Stimulated activated effector memory CD8-positive, alpha-beta T cell treated with anti-CD3 and anti-CD28 coated beads, Interleukin-12 subunit alpha, Interleukin-12 subunit beta, amount 100 ng/mL, for 72 hours (primary cell): ENCODE measurements at regions not wholly inside any gene's neighbourhood (a gene's known extent, or its start where the extent isn't known, plus 50 kb on each side); places are given as distances from the start of the nearest gene placed in this dataset.
A peak's percentile ranks its signal among the peaks of the same experiment; 100 is the strongest.

Experiments used
- ATAC-seq: fragments of 150-1000 bp; cut with Tn5 transposase; 2 replicates; pipeline ENCODE4 v1.10.0; 2021
- DNase-seq, 2 donors: peaks; one replicate each; pipeline ENCODE4 v3.0.0; 2021 to 2022; ENCODE audit warnings: low spot score in 2 of 2
- H3K27ac Mint-ChIP-seq: one replicate; pipeline ENCODE4 v1.8.0; 2022; ENCODE audit warnings: mild to moderate bottlenecking, mixed read lengths
- H3K36me3 Mint-ChIP-seq: one replicate; pipeline ENCODE4 v1.8.0; 2022; ENCODE audit warnings: mild to moderate bottlenecking, mixed read lengths
- H3K4me1 Mint-ChIP-seq: one replicate; pipeline ENCODE4 v1.8.0; 2022; ENCODE audit warnings: mixed read lengths
- H3K4me3 Mint-ChIP-seq: one replicate; pipeline ENCODE4 v1.8.0; 2022; ENCODE audit warnings: mild to moderate bottlenecking, mixed read lengths
- H3K9me3 Mint-ChIP-seq: one replicate; pipeline ENCODE4 v1.8.0; 2022; ENCODE audit warnings: mixed read lengths

DNA sequence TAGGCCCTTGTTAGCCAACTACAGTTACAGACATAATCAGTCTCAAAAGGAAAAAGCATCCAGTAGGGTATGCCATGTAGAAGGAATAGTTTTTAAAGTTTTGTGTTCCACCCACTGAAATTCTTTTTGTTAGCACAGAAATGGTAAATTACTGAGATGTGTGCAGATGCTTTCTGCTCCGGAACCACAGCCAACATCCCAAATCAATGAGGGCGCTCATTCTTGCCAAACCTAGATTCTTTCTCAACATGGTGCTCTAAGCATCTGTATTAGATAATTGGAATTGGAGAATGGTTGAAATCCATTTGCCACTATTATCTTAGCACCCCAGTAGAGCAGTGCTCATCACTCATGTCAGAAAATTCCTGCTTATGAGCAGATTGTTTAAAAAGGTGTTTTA, 127.8 kb downstream of the SEC61B start:
- H3K27ac Mint-ChIP-seq = no peak overlapping the region
- H3K4me1 Mint-ChIP-seq = no peaks in the 10 kb centered on the region
- no peaks in the 10 kb centered on the region for H3K9me3 Mint-ChIP-seq
- no peak for ATAC-seq
- DNase-seq = no peak
- H3K4me3 Mint-ChIP-seq = no peak overlapping the region
- H3K36me3 Mint-ChIP-seq = no peaks in the 10 kb centered on the region

DNA sequence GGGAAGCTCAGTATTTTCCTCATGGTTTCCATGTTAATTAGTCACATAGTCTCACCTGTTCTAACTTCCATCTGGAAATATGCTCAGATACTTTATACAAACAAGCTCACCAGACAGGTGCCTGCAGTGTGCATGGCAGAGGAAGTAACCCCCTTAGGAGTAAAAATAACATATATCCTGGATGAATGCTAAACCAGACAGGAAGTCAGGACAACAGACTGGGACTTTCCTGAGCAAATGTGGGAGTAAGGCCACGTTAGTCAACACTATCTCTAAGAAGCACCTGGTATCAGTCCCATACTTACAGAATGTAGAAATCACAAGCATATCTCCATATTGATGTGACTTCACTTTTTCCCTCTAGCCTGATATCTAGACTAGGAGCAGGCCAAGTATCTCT, 128.4 kb downstream of the SEC61B start:
- no peak overlapping the region for H3K27ac Mint-ChIP-seq
- no peaks in the 10 kb centered on the region for H3K9me3 Mint-ChIP-seq
- H3K36me3 Mint-ChIP-seq = no peaks in the 10 kb centered on the region
- DNase-seq (no peak), ATAC-seq (no peak)
- H3K4me3 Mint-ChIP-seq = no peak overlapping the region
- H3K4me1 Mint-ChIP-seq = no peaks in the 10 kb centered on the region

DNA sequence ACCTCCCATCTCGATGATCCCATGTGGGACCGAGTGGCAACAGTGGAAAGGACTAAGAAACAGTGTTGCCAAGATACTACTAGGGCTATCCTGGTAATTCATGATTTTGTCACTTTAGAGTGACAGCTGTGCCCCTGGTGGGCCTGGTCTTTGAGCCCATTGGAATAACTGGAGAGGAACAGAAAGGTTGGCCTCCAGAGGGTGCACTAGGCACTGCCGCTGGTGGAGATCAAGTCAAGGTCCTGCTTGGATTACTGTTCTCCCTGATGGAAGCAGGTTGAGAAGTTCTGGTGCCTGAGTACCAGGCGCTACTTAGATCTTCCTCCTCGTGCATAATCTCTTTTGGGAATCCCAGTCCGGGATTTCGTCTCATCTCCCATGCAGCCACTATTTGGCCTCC, 129.6 kb downstream of the SEC61B start:
- no peak for DNase-seq
- no peak for ATAC-seq
- H3K4me1 Mint-ChIP-seq = no peaks in the 10 kb centered on the region
- no peak overlapping the region for H3K4me3 Mint-ChIP-seq
- no peaks in the 10 kb centered on the region for H3K36me3 Mint-ChIP-seq
- no peak overlapping the region for H3K27ac Mint-ChIP-seq
- H3K9me3 Mint-ChIP-seq = no peaks in the 10 kb centered on the region

DNA sequence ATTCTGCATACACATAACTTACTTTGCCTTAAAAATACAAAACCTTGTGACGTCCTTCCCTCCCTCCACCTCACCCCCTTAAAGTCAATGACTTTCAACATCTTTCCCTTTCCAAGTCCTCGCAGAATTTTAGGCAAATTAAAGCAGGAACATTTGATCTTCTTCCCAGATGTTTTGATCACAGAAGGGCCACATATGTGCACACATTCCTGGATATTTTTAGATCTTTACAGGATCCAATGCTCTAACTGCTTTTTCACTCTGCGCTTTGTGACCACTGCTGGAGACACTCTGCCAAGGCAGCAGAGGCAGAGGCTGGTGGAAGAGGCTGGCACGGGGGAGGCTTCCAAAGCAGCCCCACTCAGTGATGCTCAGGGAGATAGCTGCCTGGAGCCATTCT, 130.7 kb downstream of the SEC61B start:
- Mint-ChIP-seq H3K4me1 (no peaks in the 10 kb centered on the region), H3K4me3 (no peak overlapping the region), H3K9me3 (no peaks in the 10 kb centered on the region), H3K36me3 (no peaks in the 10 kb centered on the region), H3K27ac (no peak overlapping the region)
- DNase-seq (no peak), ATAC-seq (no peak)

DNA sequence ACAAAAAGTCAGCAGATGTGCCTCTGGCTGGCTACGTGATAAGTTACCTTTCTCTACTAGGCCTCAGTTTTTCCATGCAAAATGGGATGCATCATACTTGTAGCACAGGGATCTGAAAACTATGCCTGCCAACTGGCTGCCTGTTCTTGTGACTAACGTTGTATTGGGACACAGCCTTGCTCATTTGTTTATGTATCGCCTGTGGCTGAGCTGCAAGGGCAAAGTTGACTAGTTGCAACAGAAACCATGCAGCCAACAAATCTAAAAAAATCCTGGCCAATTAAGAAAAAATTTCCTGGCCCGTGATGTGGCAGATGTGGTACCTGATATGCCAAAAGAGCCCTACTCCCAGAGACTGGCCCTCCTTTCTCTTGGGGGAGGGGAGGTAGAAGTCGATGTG, 131.3 kb downstream of the SEC61B start:
- no peaks in the 10 kb centered on the region for H3K36me3 Mint-ChIP-seq
- H3K27ac Mint-ChIP-seq = no peak overlapping the region
- DNase-seq (no peak), ATAC-seq (no peak)
- H3K4me3 Mint-ChIP-seq = no peak overlapping the region
- H3K9me3 Mint-ChIP-seq = no peaks in the 10 kb centered on the region
- no peaks in the 10 kb centered on the region for H3K4me1 Mint-ChIP-seq

DNA sequence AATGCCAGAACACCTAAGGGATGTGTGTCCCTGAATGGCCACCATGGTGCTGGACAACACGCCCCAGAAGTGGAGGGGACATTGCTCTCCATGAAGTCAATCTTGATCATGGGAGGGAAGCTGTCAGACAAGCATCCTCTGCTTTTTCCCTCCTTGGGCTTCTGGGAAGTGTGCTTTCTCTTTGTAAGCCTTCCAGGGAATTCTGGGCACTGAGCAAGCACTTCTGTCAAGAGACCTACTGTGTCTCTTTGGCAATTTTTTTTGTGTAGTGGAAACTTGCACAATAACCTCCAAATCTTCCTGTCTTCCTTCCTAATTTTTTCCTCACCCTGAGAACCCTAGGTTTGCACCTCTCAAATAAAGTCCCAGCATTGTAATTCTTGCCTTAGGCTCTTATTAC, 132.0 kb downstream of the SEC61B start:
- ATAC-seq (no peak), DNase-seq (no peak)
- H3K9me3 Mint-ChIP-seq = no peaks in the 10 kb centered on the region
- H3K27ac Mint-ChIP-seq = no peak overlapping the region
- H3K4me3 Mint-ChIP-seq = no peak overlapping the region
- no peaks in the 10 kb centered on the region for H3K36me3 Mint-ChIP-seq
- H3K4me1 Mint-ChIP-seq = no peaks in the 10 kb centered on the region

DNA sequence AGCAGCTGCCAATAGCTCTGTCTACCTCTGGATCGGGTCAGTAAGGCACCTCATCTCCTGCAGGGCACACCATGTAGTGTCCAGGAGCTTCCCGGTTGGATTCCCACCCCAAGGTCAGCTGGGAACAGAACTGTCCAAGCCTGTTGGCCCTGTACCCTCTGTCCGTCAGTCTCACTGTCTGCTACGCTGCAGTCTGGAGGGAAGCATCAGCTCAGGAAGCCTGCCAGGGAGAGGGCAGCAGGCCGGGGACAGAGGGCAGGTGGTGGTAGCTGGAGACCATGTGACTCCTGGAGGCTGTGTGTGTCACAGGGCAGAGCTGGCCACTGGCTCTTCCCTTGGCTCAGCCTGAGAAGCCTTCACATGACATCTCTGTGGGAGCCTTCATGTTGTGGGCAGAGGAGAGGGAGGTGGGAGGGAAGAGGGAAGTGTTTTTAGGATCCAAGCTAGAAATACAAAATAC, 134.5 kb downstream of the SEC61B start:
- ATAC-seq = peak; percentile 17
- Mint-ChIP-seq H3K9me3 (no peaks in the 10 kb centered on the region), H3K4me3 (no peak overlapping the region), H3K36me3 (no peaks in the 10 kb centered on the region), H3K27ac (no peak overlapping the region), H3K4me1 (no peaks in the 10 kb centered on the region)
- no peak for DNase-seq

DNA sequence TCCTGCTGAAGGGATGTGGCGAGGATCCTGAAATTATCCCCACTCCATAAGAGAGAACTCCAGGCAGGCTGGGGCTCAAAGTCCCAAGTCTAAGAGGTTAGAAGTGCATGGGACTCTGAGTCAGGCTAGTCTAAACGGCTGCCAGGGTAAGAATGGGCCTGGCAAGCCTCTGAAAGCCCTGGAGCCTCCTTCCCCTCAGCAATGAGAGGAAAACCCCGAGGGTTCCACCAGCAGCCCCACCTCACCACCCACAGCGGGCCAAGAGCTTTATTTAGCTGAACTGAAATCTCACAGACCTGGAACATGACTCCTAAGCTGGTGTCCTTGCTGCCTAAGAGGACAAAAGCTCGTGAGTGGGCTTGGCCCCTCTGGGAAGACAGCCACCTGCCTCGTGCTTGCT, 135.5 kb downstream of the SEC61B start:
- Mint-ChIP-seq H3K27ac (no peak overlapping the region), H3K4me3 (no peak overlapping the region), H3K4me1 (no peaks in the 10 kb centered on the region), H3K36me3 (no peaks in the 10 kb centered on the region), H3K9me3 (no peaks in the 10 kb centered on the region)
- no peak for DNase-seq
- ATAC-seq = no peak

DNA sequence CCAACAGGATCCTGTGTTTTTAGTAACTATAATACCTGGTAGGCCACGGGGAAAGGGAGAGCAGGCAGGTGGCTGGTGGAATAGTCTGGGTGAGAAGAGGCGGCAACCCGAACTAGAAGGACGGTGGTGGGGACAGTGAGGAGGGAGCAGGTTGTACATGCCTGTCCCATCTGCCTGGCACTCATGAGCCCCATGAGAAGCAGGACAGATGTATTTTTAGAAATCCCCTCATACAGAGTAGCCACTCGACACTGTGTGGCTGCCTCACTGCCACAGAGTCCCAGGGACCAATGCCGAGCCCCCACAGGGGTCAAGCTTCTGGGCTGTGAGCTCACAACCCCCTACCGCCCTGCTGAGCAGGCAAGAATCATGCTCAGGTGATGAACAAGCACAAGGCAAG, 136.6 kb downstream of the SEC61B start:
- no peak for ATAC-seq
- DNase-seq = no peak
- Mint-ChIP-seq H3K4me3 (no peak overlapping the region), H3K4me1 (no peaks in the 10 kb centered on the region), H3K27ac (no peak overlapping the region), H3K36me3 (no peaks in the 10 kb centered on the region), H3K9me3 (no peaks in the 10 kb centered on the region)

DNA sequence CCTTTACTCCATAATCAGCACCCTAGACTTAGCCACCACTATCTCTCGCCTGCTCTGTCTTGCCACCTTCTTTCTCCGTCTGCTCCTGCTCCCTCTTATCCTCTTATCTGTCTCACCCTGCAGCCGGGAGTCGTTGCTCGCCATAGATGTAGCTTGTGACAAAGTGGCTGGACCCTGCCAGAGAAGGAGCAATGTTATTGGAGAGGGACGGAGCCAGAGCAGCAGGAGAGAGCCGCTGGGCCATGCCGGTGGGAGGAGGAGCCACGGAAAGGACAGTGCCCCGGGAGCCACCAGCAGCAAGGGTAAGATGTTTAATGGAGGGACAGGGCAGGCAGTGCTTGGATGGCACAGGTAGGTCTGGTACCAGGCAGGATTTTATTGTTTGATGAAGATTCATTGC, 137.3 kb downstream of the SEC61B start:
- H3K4me3 Mint-ChIP-seq = no peak overlapping the region
- DNase-seq (no peak), ATAC-seq (no peak)
- H3K27ac Mint-ChIP-seq = no peak overlapping the region
- H3K9me3 Mint-ChIP-seq = no peaks in the 10 kb centered on the region
- H3K4me1 Mint-ChIP-seq = no peaks in the 10 kb centered on the region
- no peaks in the 10 kb centered on the region for H3K36me3 Mint-ChIP-seq

DNA sequence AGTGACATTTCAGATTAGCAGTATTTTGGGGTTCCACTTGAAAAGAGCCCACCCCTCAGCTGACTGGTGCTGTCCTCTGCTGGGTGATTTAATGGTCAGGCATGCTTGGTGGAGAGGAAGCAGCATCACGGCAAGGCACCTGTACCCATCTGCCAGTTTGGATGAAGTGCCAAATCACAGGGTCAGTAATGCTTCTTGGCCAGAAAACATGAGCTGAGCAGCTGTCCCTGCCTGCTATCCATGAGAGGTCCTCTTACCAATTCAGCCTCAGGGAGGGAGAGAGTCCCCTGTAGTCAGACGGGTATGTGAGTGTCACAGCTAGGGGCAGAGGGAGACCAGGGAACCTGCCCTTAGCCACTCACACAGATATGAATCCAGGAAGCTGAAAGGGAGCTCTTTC, 137.9 kb downstream of the SEC61B start:
- Mint-ChIP-seq H3K4me1 (no peaks in the 10 kb centered on the region), H3K27ac (no peak overlapping the region), H3K4me3 (no peak overlapping the region), H3K36me3 (no peaks in the 10 kb centered on the region), H3K9me3 (no peaks in the 10 kb centered on the region)
- ATAC-seq (no peak), DNase-seq (no peak)

DNA sequence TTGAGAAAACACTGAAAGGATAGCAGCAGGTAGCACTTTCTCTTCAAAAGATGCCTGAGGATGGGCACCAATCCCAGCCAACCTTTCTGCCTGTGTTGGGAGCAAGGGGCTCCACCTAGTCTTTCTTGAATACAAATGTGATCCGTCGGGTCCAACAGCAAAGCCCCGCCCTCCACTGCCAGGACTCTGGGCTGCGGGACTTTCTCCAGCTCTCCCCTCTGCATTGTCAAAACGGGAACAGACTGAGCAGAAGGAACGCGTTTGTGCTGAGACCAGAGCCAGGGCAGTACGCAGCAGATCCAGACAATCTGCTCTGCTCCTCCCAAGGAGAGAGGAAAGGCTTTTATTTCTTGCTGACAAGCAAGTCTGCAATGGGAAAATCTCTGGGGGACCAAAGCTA, 139.7 kb downstream of the SEC61B start:
- no peak for DNase-seq
- Mint-ChIP-seq H3K9me3 (no peaks in the 10 kb centered on the region), H3K4me3 (no peak overlapping the region), H3K36me3 (no peaks in the 10 kb centered on the region), H3K4me1 (no peaks in the 10 kb centered on the region), H3K27ac (no peak overlapping the region)
- ATAC-seq = no peak

DNA sequence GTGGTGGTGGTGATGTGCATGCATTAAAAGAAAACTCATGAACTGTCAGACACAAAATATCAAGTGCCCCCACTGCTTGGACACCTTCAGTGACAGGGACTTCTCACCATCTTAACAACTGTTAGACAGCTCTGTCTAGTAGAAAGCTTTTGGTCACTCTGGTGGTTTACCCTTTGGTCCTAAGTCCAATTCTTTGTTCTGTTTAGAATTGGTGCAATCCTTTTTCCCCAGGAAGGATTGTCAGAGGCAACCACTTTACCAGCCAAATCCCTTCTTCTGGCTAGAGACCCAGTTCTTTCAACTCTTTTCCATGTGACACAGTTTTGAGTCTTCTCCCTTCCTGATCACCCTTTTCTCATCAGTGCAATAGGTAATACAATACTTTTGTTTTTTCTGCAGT, 140.2 kb downstream of the SEC61B start:
- no peaks in the 10 kb centered on the region for H3K36me3 Mint-ChIP-seq
- ATAC-seq = no peak
- H3K4me3 Mint-ChIP-seq = no peak overlapping the region

DNA sequence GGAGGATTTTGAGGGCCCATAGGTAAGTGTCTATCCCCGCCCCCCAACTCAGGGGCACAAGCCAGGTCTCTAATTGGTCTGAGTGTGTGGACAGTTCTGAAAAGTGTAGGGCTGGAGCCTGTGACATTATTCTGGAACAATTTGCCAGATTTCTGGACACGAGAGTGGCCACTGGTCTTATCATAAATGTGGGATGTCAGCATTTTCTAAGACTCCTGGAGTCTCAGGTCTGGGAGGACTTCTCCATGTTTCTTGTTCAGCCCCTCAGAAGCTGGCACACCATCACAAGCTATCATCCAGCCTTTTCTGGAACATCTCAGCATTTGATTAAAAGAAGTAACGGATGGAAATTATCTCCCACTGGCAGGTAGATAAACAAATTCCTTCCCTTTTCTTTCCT, 141.4 kb downstream of the SEC61B start:
- Mint-ChIP-seq H3K4me1 (peaks cover 8% of the 10 kb centered on the region), H3K27ac (no peak overlapping the region), H3K36me3 (no peaks in the 10 kb centered on the region), H3K9me3 (no peaks in the 10 kb centered on the region), H3K4me3 (no peak overlapping the region)
- DNase-seq (no peak), ATAC-seq (no peak)

More for the DNA sequence above, 140.2 kb downstream of the SEC61B start:
- no peak for DNase-seq
- Mint-ChIP-seq H3K27ac (no peak overlapping the region), H3K9me3 (no peaks in the 10 kb centered on the region), H3K4me1 (no peaks in the 10 kb centered on the region)

DNA sequence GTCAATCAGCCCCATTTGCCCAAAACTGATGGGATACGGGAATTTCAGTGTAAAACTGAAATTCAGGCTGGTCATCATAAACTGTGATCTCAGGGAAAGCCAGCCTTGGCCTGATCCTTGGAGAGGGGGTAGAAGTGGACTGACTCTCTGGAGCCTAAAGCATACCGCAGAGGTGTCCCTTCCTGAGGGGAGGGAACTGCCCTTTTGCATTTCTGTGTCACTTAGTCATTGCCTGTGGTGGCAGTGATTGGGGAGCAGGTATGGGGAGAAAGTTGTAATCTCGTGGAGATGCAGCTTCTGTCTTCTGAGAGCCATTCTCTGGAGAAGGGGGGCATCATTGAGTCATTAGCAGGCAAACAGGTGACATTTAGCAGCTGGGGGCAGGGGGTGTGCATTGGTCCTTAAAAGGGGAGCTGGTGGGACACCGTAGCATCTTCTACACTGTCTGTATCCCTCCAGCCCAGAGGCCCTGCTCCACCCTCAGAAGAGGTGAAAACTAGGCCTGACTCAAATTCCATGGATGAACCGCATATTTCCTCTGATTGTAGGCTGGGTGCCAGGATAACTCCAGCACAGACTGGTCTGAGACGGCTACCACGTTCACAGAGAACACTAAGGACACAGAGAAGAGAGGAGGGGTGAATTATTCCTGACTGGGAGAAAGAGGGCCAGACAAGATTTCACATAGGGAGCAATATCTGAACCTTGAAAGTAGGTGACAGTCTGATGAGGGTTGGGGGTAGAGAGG, 143.3 kb downstream of the SEC61B start:
- peaks cover 22% of the 10 kb centered on the region for H3K4me1 Mint-ChIP-seq
- H3K27ac Mint-ChIP-seq = no peak overlapping the region
- no peak for ATAC-seq
- no peak overlapping the region for H3K4me3 Mint-ChIP-seq
- no peaks in the 10 kb centered on the region for H3K36me3 Mint-ChIP-seq
- DNase-seq = no peak
- no peaks in the 10 kb centered on the region for H3K9me3 Mint-ChIP-seq

DNA sequence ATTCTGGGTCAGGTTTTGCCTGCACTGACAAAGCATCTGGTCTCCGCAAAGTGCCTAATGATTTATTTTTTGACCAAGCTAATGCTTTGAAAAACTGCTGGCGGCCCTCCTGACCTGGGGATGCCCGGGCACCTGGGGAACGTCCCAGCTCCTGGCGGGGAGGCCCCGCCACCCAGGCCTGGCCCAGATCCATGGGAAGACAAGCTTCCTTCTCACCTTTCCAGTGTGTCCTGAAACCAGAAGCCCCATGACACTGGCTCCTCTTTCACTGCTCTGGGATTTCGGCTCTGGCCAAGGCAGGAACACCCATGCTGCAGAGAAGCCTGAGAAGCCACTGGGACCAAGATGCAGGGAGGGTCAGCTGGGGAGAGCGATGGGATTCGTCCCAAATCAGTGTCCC, 144.1 kb downstream of the SEC61B start:
- Mint-ChIP-seq H3K36me3 (no peaks in the 10 kb centered on the region), H3K27ac (no peak overlapping the region), H3K4me3 (no peak overlapping the region), H3K4me1 (peaks cover 22% of the 10 kb centered on the region), H3K9me3 (no peaks in the 10 kb centered on the region)
- DNase-seq = no peak
- no peak for ATAC-seq

DNA sequence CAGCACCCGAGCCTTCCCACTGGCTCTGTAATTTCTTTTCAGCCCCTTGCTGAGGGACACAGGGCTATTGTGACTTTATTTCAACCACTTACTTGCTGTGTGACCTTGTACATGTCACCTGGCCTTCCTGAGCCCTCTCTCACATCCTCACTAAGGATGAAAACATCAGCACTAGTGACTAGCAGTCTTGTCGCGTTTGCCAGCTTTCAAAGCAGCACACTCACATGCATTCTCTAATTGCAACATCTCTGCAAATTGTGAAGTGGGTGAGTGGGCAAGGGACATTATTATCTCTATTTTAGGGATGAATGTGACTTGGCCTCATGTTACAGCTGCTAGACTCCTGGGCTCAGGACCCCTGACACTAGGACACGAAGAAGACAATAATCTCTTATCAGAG, 144.5 kb downstream of the SEC61B start:
- H3K36me3 Mint-ChIP-seq = no peaks in the 10 kb centered on the region
- ATAC-seq (no peak), DNase-seq (no peak)
- peaks cover 22% of the 10 kb centered on the region for H3K4me1 Mint-ChIP-seq
- no peak overlapping the region for H3K4me3 Mint-ChIP-seq
- no peak overlapping the region for H3K27ac Mint-ChIP-seq
- no peaks in the 10 kb centered on the region for H3K9me3 Mint-ChIP-seq
